HG03520 (cell line): ENCODE measurements at regions not wholly inside any gene's neighbourhood (a gene's known extent, or its start where the extent isn't known, plus 50 kb on each side); places are given as distances from the start of the nearest gene placed in this dataset.

Experiments used
- ATAC-seq: cut with Tn5 transposase; IDR thresholded peaks from one replicate; pipeline ENCODE4 v1.9.1; 2021; ENCODE audit warnings: mild to moderate bottlenecking, moderate library complexity; ENCODE audit not compliant: unreplicated experiment

DNA sequence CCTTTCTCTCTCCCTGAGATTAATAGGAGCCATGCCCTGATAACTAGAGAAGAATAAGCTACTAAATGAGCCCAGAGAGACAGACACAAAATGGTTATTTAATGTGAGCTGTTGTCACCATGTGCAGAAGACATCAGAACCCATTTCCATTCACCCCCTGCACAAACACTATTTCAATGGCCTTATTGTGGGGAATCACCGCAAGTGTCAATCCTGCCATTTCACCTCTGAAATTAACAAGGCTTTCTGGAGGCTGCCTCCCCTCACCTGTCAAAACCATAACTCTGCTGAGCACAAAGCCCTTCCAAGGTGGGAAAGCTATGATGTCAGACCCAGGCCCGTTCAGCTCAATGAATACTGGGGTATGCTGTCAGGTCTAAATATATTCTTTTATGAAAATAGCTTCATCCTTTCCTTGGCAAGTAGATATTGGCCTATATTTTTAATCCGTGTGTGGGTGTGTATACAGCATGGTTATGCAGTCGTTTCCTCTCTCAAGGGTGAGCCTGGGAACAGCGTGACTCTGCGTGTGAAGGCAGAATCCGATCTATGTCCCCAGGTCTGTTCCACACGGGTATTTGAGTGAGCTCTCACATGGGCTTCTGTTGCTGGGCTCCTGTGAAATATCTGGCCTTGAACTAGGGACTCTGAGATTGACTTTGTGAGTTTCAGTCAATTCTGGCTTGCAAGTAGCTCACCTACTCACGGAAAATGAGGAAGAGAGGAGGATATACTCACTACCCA lies 266.3 kb downstream of the FBXW7 start:
- ATAC-seq, result no peak

DNA sequence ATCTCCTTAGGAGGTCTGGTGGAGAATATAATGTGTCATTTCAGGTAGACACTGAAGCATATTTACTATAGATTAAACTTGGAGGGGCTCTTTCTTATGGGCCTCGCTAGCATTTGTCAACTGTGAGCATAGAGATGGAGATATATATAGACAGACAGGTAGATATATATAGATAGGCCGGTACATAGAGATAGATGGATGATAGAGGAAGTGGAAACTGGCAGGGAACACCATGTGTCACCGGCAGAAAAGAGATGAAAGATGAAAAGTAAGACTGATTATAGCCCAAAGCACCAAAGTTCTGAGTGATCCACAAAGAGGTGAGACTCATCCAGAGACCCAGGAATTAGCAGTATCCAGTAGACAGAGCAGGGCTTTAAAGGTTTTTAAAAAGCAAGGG lies 268.1 kb downstream of the FBXW7 start:
- no peak for ATAC-seq

GRCh38 chr4:152266831-152267480 lies 268.9 kb downstream of the FBXW7 start:
- ATAC-seq, result no peak

- ATAC-seq, result no peak
Measured at GRCh38 chr4:152265149-152265621, 270.7 kb downstream of the FBXW7 start.

DNA sequence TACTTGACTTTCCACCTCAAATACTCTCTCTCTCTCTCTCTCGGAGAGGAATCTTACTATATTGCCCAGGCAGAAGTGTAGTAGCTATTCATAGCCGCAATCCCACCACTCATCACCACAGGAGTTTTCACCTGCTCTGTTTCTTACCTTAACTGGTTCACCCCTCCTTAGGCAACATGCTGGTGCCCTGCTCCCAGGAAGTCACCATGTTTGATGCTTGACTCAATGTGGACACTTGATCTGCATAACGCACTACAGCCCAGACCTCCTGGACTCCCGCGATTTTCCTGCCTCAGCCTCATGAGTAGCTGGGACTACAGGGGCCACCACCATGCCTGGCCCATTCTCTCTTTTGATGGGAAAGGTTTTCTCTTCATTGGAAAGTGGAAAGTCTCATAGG lies 271.8 kb downstream of the FBXW7 start:
- ATAC-seq, result no peak

DNA sequence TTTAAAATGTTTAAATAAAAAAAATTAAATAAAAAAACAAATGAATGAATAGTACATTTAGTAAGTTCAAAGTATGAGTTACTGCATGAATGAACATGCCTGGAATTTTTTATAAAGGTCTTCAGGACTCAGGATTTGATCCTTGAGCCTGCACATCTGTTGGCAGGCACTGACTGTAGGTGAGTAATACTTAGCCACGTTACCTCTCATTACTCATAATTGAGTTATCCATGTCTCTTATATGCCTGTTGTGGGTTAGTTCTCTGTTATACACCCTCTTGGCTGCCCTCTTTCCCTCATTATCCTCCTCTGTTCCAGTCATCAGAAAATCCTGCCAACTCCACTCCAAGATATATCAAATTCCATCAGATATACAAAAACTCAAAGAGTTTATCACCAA lies 276.0 kb downstream of the FBXW7 start:
- no peak for ATAC-seq

DNA sequence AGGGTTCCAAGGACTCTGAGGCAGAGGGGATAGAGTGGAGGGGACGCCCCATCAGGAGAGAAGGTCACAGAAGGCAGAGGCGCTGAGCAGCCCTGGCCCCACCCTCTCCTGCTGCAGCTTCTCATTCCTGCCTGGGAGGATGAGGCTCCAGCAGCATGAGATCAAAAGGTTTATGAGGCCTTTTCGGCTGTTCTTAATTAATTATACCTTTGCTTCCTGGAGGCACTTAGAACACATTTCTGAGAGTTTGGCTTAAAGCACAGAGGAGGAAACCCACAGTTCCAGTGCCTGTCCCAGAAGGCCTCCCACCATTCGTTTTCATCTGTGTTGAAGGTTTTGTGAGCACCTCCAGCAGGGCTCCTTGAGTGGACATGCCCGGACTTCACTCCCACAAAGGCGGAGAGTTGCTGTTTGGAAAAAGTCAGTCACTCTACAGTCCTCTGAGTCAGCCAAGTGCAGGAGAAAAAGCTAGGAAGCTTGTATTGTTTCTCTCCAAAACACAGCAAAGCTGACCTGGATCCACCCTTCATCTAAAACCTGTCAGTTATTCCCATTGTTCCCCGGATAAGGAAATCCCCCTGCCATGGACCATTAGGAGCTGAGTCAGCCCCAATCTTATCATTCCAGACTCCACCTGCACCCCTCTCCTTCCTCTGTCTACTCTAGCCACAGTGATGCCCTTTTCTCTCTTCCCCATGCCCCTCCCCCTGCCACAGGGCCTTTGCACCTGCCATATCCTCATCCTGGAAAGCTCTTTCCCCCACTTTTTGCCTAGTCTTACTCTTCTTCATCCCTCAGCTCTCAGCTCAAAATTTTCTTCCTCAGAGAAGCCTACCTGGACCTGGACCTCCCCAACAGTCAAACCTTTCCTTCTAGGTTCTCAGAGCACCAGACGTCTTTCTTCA lies 276.8 kb downstream of the FBXW7 start:
- ATAC-seq, result no peak

DNA sequence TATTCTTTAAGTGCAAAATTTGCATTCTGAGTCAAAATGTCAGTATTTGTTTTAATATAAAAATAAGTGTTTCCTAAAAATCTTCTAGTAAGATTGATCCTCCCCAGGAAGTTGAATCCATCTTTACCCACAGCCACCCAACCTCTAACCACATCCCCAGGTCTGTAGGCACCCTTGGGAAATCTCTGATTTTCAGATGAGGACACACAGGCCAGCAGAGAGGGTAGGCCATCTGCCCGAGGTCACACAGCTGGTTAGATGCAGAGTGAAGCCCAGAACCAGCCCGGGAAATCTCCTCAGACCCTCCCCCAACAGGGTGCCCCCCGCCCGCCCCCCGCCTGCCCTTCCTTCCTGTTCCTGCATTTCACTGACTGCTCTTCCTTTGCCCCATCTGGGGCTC lies 277.5 kb downstream of the FBXW7 start:
- no peak for ATAC-seq

- no peak for ATAC-seq
Measured at GRCh38 chr4:152257601-152258066, 278.3 kb downstream of the FBXW7 start.

- ATAC-seq, result no peak
Measured at GRCh38 chr4:152256996-152257395, 278.9 kb downstream of the FBXW7 start.

DNA sequence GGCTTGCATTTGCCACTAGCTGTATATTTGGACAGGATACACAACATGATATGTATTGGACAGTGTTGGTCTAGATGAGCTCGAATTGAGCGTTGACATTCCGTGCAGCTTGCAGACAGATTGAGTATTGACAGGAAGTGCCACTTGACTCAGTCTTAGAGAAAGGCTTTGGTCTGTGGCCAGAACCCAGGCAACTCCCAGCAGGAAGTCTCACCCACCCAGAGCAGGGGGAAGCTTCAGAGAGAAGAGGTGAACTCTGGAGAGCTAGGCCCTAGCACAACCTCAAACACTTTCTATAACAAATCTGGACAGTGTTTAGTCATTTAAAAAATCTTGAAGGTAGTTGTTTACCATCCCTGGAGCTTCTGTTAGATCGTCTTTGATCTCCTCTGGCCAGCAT lies 280.5 kb downstream of the FBXW7 start:
- peak; percentile 81 for ATAC-seq

- ATAC-seq, result no peak
Measured at GRCh38 chr4:152248347-152248746, 287.5 kb downstream of the FBXW7 start.

DNA sequence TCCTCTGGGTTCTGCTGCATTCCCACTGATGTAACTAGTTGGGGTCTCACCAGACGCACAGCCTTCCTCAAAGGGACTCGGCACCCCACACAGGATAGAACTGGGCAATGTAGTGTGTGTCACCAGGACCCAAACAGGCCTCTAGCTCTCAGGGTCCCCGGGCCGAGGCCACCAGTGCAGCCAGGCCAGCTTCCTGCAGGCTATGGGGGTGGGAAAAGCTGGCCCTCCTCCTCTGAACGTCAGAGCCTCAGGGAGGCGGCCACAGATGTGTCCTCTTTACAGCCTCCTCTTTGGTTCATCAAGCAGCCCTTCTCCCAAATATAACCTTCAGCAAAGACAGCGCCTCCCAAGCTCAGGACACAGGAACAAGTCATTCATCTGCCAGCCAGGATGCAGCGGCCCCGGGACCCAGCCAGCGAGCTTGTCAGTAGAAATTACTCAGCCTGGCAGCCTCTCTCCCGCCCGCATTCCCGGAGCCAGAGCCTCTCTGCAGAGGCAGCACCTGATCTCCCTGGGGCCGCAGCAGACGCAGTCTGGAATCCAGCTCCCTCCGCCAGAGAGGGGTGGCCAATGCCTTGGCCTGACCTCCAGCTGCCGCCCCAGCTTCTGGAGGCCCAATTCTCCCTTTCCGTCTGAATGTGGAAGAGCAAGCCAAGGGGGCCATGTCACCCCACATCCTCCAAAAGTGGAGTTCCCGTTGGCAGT lies 288.5 kb downstream of the FBXW7 start:
- ATAC-seq, result no peak

GRCh38 chr4:152246659-152247058 lies 289.2 kb downstream of the FBXW7 start:
- no peak for ATAC-seq

DNA sequence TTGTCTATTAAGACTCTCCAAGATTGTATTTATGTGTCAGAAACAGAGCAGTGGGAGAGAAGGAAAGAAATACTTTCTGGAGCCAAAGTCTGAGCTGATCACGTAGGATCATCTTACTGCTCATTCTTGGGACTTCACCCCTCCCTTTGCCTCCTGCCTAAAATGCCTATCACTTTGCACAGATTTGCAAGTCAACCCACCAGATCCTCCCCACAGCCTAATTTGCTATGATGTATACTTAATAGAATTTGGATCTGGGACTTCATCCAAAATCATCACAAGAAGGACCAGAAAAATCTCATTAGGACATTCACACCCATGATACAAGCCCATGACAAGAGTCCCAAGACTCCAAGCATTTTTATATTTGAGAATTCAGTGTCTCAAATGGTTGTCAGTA lies 290.2 kb downstream of the FBXW7 start:
- no peak for ATAC-seq

DNA sequence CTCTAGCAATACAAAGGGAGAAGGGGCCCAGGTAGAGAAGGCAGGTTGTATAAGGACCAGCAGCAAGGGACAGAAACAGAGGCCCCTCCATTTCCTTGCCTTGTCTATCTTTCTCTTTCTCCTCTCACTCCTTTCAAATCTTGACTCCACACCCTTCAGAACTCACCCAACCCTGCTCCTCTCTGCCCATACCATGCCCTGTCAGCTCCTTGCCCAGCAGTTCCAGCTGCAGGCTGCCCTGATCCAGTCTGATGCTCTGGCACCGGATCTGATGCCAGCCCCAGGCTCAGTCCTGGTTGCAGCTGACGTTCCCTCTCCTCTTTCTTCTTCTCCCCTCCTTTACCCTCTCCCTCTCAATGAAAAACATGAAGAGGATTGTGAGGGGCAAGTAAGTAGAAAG lies 291.2 kb downstream of the FBXW7 start:
- ATAC-seq, result no peak

DNA sequence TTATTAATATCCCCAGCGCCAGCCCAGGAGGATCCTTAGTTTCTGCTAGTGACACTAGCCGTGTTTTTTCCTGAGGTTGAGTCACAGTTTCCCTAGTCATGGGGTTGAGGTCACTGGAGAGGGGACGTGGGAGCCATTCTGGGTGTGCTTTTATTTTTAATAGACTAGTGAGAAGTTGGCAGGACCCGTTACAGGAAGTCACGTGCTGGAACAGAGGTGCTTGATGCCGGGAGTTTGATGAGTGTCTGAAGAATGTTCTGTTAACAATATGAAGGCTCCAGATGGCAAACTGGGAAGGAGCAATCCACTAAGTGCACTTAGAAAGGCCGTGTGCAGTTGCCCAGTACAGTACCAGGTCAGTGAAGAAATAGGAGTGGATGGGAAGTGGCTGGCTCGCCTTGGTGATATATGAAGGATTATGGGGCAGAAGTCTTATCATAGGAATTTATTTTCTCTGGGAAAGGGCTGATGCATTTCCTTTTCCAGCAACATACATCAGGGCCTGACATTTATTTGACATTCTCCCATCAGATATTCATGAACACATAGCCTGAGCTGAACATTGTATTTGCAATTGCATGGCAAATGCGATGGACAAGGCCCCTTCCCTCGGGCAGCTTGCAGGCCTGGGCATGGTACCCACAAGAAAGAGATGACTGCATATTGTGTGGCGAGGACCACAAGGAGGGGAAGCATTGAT lies 291.8 kb downstream of the FBXW7 start:
- ATAC-seq, result no peak

DNA sequence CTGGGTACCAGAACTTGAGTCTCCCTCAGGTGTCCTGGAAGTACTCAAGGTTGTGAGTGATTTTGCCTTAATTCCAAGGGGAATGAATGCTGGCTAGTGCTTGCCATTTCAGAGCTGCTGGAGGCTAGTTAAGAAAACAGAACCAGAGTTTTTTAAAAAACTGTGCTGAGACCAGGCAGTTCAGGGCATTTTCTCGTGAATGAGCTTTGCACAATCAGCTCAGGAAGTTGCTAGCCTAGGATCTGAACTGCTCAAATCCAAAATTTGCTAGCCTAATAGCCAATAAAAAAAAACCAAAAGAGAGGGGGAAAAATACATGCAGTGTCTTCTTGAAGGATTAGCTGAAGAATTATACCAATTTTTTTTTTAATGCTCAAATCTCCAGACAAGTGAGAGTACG lies 292.7 kb downstream of the FBXW7 start:
- ATAC-seq, result no peak

DNA sequence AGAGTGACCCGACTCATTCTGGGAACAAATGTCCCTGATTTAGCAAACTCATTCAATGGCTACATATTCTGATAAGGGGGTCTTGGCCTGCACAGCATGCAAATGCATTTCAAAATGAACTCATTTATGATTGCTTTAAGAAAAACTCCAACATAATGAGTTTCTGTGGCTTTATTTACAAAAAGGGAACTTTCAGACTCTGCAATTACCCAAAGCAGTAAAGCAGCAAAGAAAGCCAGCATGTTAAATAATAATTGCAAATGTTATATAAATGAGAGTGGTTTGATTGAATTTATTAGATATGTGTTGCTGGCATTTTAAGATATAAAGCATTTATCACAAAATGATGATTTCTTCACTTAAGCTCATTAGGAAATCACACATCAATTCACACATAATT lies 295.7 kb downstream of the FBXW7 start:
- no peak for ATAC-seq

- no peak for ATAC-seq
Measured at GRCh38 chr4:152239216-152239615, 296.7 kb downstream of the FBXW7 start.
